IPS-NIHi11 (cell line): ENCODE measurements at regions not wholly inside any gene's neighbourhood (a gene's known extent, or its start where the extent isn't known, plus 50 kb on each side); places are given as distances from the start of the nearest gene placed in this dataset.

ENCODE experiments used
- DNase-seq: peaks from one replicate; pipeline ENCODE4 v3.0.0; 2012; ENCODE audit warnings: mixed read lengths, low spot score

DNA sequence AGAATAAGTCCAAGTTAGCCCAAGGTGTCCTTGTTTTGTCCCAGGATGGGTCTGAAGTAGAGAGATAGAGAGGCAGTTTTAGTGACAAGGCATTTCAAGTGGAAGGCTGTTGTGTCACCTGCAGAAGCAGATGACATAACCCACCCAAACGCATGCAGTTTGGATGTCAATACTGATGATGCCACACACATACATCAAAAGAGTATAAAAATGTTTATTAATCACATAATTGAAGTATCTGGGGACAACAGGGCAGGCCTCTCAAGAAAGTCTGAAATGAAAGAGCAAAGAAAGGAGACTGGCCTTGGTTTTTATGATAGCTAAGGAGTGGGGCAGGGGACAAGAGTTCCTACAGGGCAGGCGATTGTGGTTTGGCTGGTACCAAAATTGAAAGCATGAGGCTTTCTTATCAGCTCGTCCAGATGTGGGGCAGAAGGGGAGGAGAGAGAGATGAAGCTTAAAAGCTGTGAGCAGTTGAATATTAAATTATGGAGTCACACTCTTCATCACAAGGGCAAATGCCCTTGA, 78.4 kb upstream of the TSPAN8 start:
- DNase-seq = no peak

DNA sequence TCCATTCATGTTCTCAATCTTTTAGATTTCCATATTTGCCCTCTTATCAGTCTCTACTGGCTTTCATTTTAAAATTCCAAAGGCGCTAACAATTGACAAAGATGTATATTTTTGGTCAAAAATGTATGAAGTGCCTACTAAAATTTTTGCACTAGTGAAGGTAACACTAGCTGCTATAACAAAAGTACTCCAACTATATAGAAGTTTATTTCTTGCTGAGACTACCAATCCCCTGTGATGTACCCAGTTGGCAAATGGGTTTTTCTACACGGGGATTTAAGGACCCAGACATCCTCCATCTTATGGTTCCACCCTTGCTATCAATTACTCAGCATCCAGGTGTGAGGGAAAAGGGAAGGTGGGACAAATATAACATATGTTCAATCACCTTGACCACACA, 75.3 kb upstream of the TSPAN8 start:
- no peak for DNase-seq

DNA sequence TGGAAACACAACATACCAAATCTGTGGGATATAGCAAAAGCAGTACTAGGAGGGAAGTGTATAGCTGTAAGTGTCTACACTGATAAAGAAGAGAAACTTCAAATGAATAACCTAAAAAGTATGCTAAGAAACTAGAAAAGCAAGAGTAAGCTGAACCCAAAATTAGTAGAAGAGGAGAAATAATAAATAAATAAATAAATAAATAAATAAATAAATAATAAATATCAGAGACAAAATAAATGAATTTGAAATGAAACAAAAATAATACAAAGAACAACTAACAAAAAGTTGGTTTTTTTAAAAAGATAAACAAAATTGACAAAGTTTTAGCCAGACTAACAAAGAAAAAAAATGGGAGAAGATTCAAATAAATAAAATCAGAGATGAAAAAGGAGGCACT, 72.7 kb upstream of the TSPAN8 start:
- no peak for DNase-seq

DNA sequence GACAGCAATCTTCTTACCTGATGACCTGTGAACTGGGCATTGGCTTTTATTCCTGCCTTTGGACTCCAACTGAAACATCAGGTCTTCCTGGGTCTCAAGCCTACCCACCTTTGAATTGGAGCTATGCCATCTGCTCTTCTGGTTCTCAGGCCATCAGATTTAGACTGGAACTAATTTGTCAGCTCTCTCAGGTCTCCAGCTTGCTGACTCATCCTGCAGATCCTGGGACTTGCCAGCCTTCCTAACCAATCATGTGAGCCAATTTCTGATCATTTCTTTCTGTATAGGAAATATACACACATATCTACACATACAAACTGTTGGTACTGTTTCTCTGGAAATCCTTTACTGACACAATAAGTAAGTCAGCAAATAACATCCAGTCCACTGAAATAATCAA, 65.3 kb upstream of the TSPAN8 start:
- no peak for DNase-seq

DNA sequence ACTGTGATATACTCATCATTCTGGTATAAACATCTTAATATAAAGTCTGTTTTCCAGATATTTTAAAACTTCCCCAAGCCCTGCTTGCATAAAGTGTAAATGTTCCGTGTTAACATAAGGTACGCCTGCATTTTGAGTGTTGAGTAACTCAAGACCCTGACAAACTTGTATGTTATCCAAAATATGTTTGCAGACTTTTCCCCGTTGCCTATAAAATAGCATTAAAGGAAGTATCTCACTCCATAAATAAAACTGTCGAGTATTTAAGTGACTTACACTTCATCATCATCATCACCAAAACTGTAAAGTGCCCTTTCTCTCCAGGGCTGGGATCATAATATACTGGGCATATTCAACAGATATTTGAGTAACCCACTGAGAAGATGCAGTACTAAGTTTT, 64.6 kb upstream of the TSPAN8 start:
- DNase-seq = no peak

- DNase-seq = no peak
Observed at GRCh38 chr12:71220260-71220659, 62.5 kb upstream of the TSPAN8 start.

- DNase-seq = no peak
Observed at GRCh38 chr12:71219224-71219623, 61.4 kb upstream of the TSPAN8 start.

GRCh38 chr12:71218616-71219015, 60.8 kb upstream of the TSPAN8 start:
- no peak for DNase-seq

DNA sequence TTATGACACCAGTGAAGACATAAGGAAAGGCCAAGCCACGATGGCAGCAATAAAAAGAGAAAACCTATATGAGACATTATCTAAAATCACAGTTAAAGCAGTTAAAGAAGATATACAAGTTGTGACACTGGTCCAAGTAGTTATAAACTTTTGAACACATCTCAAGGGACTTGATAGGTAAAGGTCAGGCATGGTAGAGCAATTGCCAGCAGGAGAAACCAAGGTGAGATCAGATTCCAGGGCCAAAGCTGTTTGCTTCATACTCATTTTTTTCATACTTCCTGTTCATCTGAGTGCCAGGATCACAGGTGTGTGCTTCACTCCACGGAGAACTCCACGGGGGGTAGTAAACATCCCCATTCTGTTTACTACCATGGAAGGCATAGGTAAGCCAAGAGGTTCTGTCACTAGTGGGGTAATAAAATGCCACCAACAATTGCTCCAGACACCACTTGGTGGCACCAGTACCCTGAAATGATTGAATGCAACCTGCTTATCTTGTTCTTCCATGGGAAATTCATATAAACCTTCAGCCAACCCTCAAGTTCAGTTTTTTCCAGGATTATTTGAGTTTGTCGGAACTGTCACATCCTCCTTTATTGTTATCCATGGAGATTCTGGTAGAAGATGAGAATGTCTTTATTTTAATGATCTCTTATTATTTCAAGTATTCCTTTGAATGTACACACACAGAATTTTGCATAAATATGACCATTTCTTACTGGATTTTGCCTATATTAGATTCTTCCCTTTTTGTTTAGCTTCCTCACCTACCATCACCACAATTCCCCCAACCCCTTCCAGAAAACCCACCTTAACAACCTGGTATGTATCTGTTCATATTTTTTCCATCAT, 59.2 kb upstream of the TSPAN8 start:
- peak; percentile 38 for DNase-seq

DNA sequence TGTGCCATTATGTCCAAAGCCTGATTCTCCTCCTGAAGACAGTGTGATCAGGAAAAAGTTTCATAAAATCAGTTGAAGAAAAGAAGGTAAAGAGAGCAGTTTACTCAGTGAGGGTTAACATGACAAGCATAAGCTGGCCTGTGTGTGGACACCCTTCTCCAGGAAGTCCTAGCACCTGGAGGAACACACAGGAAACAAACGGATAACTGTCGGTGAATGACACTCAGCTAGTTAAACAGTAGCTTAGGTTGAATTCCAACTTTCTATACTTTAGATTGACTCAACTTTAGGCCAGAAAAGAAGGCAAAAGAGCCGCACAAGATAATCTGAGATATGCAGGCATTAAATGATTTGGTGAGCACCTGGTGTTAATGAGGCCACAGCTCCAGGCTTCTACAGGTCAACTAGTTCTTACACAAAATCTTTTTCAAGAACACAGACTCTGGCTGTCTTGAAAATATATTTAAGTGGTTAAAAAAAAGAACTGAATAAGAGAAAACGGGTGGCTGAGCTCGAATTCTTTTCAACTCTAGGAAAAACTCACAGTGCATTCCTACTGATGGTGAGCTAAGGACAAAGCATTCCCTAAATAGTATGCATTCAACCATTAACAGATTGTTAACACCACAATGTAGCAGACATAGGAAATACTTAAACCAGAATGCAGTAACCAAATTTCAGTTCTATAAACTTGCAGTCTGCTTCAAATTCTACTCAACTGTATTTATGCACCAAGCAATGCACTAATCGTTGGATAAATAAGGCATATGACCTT, 56.9 kb upstream of the TSPAN8 start:
- peak; percentile 43 for DNase-seq

DNA sequence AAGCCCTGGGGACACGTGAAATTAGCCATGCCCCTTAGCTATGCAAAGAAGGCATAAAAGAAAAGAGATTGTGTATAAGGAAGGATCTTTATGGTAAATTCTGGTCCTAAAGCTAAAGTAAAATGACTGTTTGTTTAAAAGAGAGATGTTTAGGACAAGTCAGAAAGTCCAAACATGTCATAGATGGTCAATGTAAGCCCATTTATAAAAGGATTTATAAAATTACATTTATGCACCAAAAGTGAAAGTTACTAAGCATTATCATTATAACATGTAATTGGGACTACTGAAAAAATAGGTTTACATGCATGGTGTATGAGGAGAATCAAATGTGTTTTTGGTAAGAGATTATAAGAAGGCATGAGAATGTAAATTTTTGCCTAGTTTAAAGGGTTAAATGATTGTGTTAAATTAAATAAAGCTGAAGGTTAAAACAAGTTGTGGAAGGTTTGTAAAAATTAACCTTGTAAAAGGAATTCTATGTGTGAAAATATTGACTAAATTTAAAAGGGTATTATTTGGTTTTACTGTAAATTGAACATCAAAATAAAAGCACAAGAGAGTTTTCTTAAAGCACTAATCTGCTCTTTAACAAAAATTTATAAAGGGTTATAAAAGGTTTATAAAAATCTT, 50.4 kb upstream of the TSPAN8 start:
- no peak for DNase-seq
